Anterior cingulate cortex (tissue), 58 donors: ENCODE measurements at regions not wholly inside any gene's neighbourhood (a gene's known extent, or its start where the extent isn't known, plus 50 kb on each side); places are given as distances from the start of the nearest gene placed in this dataset.

Source experiments
- DNase-seq, 58 donors: peaks; one replicate each; lab custom pipeline; 2025; lab: John Stamatoyannopoulos, UW

DNA sequence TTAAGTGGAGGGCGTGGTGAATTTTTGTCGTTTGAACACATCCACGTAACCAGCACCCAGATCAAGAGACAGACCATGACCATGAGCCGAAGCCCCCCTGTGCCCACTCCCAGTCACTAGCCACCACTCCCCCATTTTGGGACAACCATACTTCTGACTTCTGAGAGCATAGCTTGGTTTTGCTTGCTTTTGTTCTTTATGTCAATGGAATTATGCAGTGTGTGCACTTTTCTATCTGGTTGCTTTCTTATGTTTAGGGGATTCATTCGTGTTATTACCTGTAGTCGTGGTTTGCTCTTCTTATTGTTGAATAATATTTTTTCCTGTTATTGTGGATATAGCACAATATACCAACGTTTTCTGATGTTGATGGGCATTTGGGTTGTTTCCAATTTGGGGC, 141.7 kb downstream of the GLI2 start:
- no peak for DNase-seq

DNA sequence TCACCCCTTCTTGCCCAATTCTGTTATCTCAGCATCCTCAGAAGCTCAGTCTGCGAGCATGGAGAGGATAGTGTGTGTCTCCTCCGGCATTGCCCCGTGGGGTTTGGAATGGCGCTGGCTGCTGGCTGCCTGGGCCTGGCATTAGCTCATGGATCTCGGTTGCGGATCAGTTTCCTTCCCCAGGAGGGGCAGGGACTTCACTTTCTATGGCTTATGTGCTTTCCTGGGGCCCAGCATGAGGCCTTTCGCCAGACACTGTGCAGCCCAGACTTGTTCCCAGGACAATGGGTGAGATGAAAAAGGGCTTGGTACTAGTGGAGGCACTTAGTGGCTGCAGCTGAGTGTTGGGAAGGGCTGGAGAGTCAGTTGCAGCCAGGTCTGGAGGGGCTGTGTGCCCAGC, 143.3 kb downstream of the GLI2 start:
- DNase-seq, result peak in 2 of 58 donors; percentile 22 to 53

- peak in 8 of 58 donors; percentile 19 to 63 (median 38) for DNase-seq
Measured at GRCh38 chr2:120879431-120880295, 144.0 kb downstream of the GLI2 start.

GRCh38 chr2:120880381-120880780, 144.7 kb downstream of the GLI2 start:
- no peak for DNase-seq

DNA sequence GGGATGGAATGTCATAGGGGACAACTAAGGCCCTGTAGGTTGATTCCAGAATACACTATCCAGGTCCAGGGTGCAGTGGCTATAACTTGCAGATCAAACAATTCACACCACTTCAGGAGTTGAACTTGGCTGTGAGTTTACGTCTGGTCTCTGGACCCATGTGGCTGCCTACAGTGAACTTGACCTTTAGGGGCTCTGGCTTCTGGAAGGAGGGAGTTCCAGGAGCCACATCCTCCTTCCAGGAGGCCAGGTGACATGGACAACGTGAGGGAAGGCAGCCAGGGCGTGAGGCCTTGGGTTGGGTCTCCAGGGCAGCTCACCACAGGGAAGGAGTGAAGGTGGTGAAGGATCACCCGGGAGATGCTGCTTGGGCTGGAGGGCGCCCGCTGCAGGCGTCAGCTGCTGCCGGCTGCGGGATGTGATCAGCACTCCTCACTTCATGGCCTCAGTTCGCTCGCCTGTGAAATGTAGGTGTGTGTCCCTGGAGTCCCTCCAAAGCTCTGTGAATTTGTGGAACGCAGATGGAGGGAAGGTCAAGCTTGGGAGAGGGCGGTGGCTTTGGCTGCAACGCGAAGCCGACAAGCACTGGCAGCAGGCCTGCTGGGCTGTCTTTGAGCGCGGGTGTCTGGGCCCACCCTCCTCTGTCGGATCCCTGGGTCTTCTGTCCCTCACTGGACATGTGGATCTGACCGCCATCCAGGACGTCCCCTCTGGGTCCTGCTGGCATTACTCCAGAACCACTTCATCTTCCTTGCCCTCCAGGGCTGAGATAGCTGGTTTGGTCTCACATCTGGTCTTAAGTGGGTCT, 146.5 kb downstream of the GLI2 start:
- DNase-seq, result no peak

DNA sequence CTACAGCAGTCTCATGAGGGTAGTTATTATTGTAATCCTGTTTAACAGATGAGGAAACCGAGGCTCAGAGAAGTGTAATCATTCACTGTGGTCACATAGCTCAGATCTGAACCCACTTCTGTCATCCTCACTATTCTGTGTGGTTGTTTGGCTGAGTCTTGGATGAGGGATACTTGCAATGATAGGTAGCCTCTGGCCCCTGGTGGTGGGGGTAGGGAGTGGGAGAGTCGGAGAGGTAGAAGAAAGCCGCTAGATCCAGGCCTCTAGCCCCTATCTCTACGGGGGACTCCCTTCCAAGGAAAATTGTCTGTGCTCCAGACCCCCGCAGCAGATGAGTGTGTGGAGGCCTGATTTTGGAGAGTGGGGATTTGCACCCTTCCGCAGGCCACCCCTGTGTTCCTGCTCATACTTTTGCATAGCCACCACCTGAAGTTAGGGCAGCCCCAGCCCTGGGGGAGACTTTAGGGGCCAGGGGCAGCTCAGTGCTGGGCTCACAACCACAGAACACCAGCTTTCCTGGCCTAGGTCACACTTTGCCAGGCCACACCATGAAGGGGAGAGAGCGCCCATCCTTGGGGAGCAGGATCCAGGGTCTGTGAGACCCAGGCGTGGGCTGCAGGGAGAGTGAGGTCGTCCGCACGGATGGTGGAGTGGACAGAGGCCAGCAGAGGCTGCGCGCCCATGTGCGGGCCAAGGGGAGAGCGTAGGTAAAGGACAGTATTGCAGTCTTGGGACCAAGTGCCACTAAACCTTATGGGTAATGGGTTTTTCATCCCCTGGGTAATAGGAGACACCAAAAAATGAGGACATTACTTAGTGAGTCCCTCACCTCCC, 148.2 kb downstream of the GLI2 start:
- DNase-seq, result no peak

DNA sequence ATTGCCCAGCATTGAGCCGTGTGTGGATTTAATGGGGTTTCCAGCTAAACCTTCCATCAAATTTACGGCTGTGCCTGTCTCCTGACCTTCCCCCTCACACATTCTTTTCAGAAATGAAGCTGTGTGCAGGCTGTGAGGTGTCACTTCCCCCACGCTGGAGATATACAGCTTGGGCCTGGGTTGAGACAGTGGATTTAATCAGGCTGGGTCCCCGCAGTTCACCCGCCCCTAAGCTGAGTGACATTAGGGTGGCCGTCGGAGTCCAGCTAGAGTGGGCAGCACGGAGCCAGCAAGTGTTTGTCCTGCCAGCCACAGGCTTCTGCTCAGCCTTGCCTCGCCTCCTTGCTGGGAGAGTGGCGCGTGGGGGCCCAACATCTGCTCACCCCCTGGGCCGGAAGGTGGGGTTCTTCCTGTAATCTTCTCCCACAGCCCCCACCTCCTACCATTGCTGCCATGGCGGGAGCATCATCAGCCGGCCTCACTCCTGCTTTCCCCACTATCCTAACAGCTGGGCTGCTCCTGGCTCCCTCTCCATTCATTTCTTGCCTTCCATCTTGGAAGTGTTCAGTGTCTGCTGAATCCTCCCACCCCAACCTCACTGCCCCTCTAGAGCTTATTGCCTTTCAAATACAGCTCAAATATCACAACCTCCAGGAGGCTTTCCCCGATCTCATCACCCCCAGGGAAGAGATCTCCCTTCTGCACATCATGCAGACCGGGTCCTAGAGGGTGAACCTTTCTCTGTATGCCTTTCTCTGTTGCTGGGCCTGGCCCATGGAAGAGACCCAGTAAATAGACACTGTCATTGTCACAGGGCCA, 149.0 kb downstream of the GLI2 start:
- DNase-seq, result no peak

- no peak for DNase-seq
Measured at GRCh38 chr2:120885321-120885720, 149.7 kb downstream of the GLI2 start.

GRCh38 chr2:120885749-120886148, 150.1 kb downstream of the GLI2 start:
- no peak for DNase-seq

GRCh38 chr2:120886534-120887319, 151.1 kb downstream of the GLI2 start:
- no peak for DNase-seq

- no peak for DNase-seq
Measured at GRCh38 chr2:120887320-120887697, 151.6 kb downstream of the GLI2 start.

DNA sequence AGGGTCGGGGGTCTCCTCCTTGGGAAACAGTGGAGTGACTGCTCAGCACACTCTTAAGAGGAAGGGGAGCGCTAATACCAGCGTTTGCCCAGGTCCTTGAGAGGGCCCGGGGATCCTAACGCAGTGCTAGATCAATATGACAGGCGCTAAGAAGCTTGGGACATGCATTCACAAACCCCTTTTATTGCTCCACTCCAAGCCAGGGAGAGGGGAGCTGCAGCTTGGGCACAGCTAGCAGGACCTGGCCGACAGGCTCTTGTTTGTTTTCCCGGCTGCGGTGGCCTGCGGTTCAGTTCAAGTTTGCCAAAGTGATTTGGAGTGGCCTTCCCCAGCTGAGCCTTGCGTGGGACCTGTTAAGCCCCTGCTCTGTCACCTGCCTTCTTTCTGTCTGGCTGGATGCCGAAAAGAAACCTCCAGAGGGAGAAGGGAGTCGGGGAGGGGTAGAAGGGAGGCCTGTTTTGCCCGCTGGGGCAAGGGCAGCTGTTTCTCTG, 152.1 kb downstream of the GLI2 start:
- peak in 1 of 58 donors; percentile 28 for DNase-seq

DNA sequence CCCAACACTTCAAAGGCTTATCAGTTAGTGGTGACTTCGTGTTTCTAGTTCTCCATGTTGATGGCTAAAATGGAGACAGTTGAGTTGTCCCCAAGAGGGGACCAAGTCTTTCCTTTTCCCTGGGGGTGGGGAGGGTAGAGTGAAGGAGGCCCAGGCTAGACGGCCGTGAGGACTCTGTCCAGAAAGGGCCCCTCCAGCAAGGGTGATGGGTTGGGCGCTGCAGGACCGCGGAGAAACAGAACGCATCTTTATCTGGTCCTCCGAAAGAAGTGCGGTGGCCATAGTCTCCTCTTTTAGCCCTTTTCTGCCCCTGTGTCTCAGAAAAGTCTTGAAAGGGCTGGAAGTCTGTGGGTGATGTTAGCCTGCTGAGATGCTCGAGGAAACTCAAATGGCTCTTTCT, 153.2 kb downstream of the GLI2 start:
- no peak for DNase-seq

DNA sequence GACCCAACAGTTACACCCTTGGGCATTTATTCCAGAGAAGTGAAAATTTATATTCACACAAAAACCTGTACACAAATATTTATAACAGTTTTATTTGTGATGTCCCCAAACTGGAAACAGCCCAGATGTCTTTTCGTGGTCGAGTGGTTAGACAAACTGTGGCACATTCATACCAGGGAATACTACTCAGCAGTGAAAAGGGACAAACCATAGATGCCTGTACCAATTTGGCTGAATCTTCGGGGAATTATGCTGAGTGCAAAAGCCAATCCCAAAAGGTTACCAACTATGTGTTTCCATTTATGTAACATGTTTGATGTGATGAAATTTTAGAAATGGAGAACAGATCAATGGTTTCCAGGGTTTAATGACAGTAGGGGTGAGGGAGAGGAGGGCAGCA, 154.3 kb downstream of the GLI2 start:
- DNase-seq, result no peak

GRCh38 chr2:120890566-120891360, 155.1 kb downstream of the GLI2 start:
- no peak for DNase-seq

DNA sequence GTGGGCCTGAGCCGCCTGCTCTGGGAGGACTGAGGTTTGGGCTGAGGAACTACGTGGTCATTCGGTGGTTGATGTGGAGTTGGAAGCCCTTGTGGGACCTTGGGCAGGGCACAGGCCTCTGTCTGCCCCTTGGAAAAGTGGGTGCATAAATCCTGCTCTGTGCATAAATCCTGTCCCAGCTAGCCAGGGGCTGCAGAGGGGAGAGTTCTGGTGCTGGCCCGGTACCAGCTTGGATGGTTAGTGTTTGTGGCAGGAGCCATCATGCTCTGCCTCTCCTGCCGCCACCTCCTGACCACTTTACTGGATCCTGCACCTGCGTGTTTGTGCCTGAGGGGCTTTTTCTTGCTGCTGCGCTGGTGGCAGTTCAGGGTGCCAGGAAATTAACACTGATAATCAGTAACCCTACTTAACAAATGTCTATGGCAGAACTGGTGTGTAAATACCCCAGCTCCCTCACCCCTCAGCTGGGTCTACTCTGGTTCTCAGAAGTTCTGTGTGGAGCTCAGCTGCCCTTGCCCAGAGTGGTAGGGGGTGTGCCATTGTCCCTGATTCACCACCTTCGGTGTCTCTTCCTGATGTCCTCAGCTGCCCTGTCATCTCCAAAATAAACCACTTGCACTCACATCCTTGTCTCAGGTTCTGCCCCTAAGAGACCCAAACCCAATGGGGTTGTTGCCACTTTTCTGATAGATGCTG, 156.8 kb downstream of the GLI2 start:
- DNase-seq, result no peak

GRCh38 chr2:120892967-120893667, 157.4 kb downstream of the GLI2 start:
- peak in 14 of 58 donors; percentile 19 to 85 (median 38) for DNase-seq
